Motor neuron (in vitro differentiated cells): ENCODE measurements at regions not wholly inside any gene's neighbourhood (a gene's known extent, or its start where the extent isn't known, plus 50 kb on each side); places are given as distances from the start of the nearest gene placed in this dataset.

Source experiments
- ATAC-seq, 8 experiments: fragments of 200-7000 bp; cut with Tn5 transposase; replicated peaks in 6 of 8; 2 replicates each; pipeline ENCODE4 v1.8.0; 2021; ENCODE audit warnings: mild to moderate bottlenecking in 8 of 8, moderate library complexity in 8 of 8
- H3K27ac ChIP-seq, 2 donors: fragments of 250-450 bp; sonication (Bioruptor Pico); 2 replicates each; pipeline ENCODE4 v1.9.0; 2021; ENCODE audit warnings: antibody characterized with exemption in 2 of 2, mild to moderate bottlenecking in 2 of 2, moderate library complexity in 1 of 2
- H3K4me1 ChIP-seq, 2 donors: fragments of 250-450 bp; sonication (Bioruptor Pico); replicated peaks in 1 of 2; 2 replicates each; pipeline ENCODE4 v1.6.1; 2021; ENCODE audit warnings: antibody characterized with exemption in 2 of 2, mild to moderate bottlenecking in 2 of 2, moderate library complexity in 1 of 2
- H3K4me3 ChIP-seq, 5 donors: fragments of 250-450 bp; sonication (Bioruptor Pico); 2 replicates each; pipeline ENCODE4 v1.9.0; 2021; ENCODE audit warnings: antibody characterized with exemption in 5 of 5, mild to moderate bottlenecking in 5 of 5, moderate library complexity in 4 of 5
- WGBS, 10 experiments: fragments of 450-650 bp; shearing (Covaris generic); methylation state at CpG; one replicate each; pipeline ENCODE4 v1.0.0; 2022; 5-methylcytosine and 5-hydroxymethylcytosine counted together
- in situ Hi-C, 9 experiments: fragments of 400-800 bp; cut with MboI; loops; one replicate each; pipeline ENCODE4 v1.15.0; 2021; ENCODE audit warnings: low sequenced_read_pairs in 9 of 9, low pct_unique_long_range_greater_than_20kb in 2 of 9; ENCODE audit not compliant: unreplicated experiment in 9 of 9

GRCh38 chr11:33944345-33944692, 52.4 kb upstream of the LMO2 start:
- H3K27ac ChIP-seq: no peak overlapping the region

DNA sequence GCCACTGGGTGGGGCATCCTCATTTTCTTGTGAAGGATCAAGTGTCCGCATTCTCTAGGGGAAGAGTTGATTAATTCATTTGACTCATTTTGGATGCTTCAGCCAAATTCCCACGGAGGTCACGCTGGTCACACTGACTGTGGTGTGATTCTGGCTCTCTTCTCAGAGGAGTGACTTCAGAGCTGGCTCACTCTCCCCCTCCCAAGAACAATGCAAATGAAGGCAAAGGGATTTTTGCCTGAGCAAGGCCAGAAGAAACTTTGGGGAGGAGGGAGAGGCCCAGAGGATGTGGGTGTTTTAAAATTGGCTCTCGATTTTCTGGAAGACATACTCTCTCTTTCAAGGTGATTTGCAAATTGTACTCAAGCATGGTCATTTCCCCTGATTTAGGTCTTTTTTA, 51.1 kb upstream of the LMO2 start:
- no peak overlapping the region for H3K4me3 ChIP-seq
- ATAC-seq: peak in 4 of 8 experiments; percentile 49 to 73 (median 63)
- H3K4me1 ChIP-seq: peaks cover 6 to 8% of the 10 kb centered on the region in 2 donors
- 0 to 74% (median 34%) methylated on average over 1 to 4 of the region's 4 CpGs; no CpG with 5 or more reads in 4 of the 10 experiments for WGBS, 10 experiments
- no peak overlapping the region for H3K27ac ChIP-seq
- in situ Hi-C loops: no loop called here

More at GRCh38 chr11:33944345-33944692, 52.4 kb upstream of the LMO2 start:
- no peak for ATAC-seq
- Histone ChIP-seq H3K4me3 (no peak overlapping the region), H3K4me1 (peaks cover 6 to 8% of the 10 kb centered on the region in 2 donors)
- WGBS, 10 experiments: 92 to 100% (median 100%) methylated on average over 1 to 3 of the region's 3 CpGs; no CpG with 5 or more reads in 4 of the 10 experiments
- in situ Hi-C loops: no loop called here

GRCh38 chr11:33941637-33942160, 49.8 kb upstream of the LMO2 start:
- H3K27ac ChIP-seq: peak overlapping the region in 1 of 2 donors; percentile 80
- ATAC-seq: peak in 7 of 8 experiments; percentile 4 to 69 (median 55)
- in situ Hi-C loops: no loop called here

More at GRCh38 chr11:33941637-33942160, 49.8 kb upstream of the LMO2 start:
- WGBS, 10 experiments: 13 to 77% (median 38%) methylated on average over 2 to 7 of the region's 7 CpGs; no CpG with 5 or more reads in 5 of the 10 experiments
- Histone ChIP-seq H3K4me1 (peaks cover 9 to 17% of the 10 kb centered on the region in 2 donors), H3K4me3 (no peak overlapping the region)
